ENCODE measurements at regions not wholly inside any gene's neighbourhood (a gene's known extent, or its start where the extent isn't known, plus 50 kb on each side); places are given as distances from the start of the nearest gene placed in this dataset.

DNA sequence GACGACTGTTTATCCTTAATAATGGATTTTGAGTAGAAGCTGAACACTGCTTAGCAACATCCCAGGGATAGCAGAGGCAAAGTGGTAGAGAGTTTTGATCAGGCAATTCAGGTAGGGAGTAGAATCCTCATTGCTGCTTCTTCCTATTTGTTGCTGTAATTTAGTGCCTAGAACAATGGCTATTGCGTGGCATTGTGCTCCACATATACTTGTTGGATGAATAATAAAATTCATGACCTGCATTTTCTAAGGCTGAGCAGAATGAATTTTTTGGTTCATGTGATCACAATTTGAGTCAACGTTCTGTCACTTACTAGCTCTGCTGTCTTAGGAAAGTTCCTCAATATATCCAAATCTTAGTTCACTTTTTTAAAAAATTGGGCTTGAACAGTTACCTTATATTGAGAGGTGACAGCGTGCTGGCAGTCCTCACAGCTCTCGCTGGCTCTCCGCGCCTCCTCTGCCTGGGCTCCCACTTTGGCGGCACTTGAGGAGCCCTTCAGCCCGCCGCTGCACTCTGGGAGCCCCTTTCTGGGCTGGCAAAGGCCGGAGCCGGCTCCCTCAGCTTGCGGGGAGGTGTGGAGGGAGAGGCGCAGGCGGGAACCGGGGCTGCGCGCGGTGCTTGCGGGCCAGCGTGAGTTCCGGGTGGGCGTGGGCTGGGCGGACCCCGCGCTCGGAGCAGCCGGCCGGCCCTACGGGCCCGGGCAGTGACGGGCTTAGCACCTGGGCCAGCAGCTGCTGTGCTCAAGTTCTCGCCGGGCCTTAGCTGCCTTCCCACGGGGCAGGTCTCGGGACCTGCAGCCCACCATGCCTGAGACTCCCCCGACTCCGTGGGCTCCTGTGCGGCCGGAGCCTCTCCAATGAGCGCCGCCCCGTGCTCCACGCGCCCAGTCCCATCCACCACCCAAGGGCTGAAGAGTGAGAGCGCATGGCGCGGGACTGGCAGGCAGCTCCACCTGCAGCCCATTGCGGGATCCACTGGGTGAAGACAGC lies 350.6 kb downstream of the ETS1 start:
- no peak overlapping the region for H3K27ac ChIP-seq
- H3K4me3 ChIP-seq: no peak overlapping the region
- no peak for TF ChIP-seq CTCF (IDR thresholded peaks at IDR 0.05)
- no peak for DNase-seq (ENCODE audit: low spot score)
- H3K4me1 ChIP-seq: peaks cover 0 to 6% of the 10 kb centered on the region in 2 donors
- no peaks in the 10 kb centered on the region for H3K9me3 ChIP-seq
- H3K36me3 ChIP-seq: no peaks in the 10 kb centered on the region
- no peaks in the 10 kb centered on the region for H3K27me3 ChIP-seq

- no peaks in the 10 kb centered on the region for H3K9me3 ChIP-seq
- H3K27ac ChIP-seq: no peak overlapping the region
- H3K36me3 ChIP-seq: no peaks in the 10 kb centered on the region
- DNase-seq (ENCODE audit: low spot score): no peak
- H3K4me3 ChIP-seq: no peak overlapping the region
- TF ChIP-seq CTCF (IDR thresholded peaks at IDR 0.05): no peak
- peaks cover 0 to 6% of the 10 kb centered on the region in 2 donors for H3K4me1 ChIP-seq
- no peaks in the 10 kb centered on the region for H3K27me3 ChIP-seq
These were observed 351.4 kb downstream of the ETS1 start for GRCh38 chr11:128235958-128236357.

DNA sequence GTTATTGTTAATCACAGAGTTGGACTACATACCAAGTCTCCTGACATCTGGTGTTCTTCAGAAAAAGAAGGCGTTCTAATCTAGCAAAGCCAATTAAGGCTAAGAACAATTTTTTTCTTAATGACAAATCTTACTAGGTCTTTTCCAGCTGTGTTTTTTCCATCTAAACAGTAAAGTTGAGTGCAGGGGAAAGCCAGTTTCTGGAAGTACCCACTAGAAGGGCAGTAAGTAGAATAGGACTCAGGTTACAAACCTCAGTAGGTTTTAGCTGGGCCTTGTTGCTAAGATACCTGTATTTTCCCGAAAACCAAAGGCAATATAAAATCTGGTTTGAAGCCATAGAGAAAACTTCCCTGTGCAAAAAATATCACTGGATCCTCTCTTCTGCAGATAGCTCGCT lies 351.9 kb downstream of the ETS1 start:
- Histone ChIP-seq H3K9me3 (no peaks in the 10 kb centered on the region), H3K36me3 (no peaks in the 10 kb centered on the region), H3K27me3 (no peaks in the 10 kb centered on the region), H3K4me1 (peaks cover 0 to 6% of the 10 kb centered on the region in 2 donors), H3K27ac (no peak overlapping the region), H3K4me3 (no peak overlapping the region)
- no peak for DNase-seq (ENCODE audit: low spot score)
- no peak for TF ChIP-seq CTCF (IDR thresholded peaks at IDR 0.05)

GRCh38 chr11:128234143-128234542 lies 353.2 kb downstream of the ETS1 start:
- no peaks in the 10 kb centered on the region for H3K9me3 ChIP-seq
- H3K27me3 ChIP-seq: no peaks in the 10 kb centered on the region
- H3K36me3 ChIP-seq: no peaks in the 10 kb centered on the region
- H3K4me1 ChIP-seq: peaks cover 0 to 6% of the 10 kb centered on the region in 2 donors
- no peak overlapping the region for H3K4me3 ChIP-seq
- no peak for TF ChIP-seq CTCF (IDR thresholded peaks at IDR 0.05)
- no peak overlapping the region for H3K27ac ChIP-seq
- no peak for DNase-seq (ENCODE audit: low spot score)

DNA sequence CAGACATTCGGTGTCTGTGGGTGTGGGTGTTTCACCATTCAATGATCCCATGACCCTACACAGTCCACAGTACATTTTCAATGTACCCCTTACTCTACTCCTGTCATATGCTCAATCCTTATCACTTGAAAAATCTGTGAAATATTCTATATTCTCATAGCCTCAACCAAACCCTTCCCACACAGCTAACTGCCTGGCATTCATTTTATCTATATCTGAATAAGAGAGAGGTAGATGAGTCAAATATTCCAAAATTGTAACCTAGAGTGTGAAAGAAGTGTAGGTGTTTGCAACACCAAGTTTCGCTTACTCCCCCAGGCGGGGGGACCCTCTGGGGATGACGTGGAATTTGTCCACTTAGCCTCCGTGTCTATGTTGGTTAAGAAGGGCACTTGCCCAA lies 354.8 kb downstream of the ETS1 start:
- Histone ChIP-seq H3K36me3 (no peaks in the 10 kb centered on the region), H3K4me1 (peaks cover 0 to 6% of the 10 kb centered on the region in 2 donors), H3K9me3 (no peaks in the 10 kb centered on the region), H3K27ac (no peak overlapping the region), H3K27me3 (no peaks in the 10 kb centered on the region), H3K4me3 (no peak overlapping the region)
- no peak for DNase-seq (ENCODE audit: low spot score)
- no peak for TF ChIP-seq CTCF (IDR thresholded peaks at IDR 0.05)

Data from right atrium auricular region (tissue), 2 donors.